Peyer's patch (tissue), 4 donors: ENCODE measurements at regions not wholly inside any gene's neighbourhood (a gene's known extent, or its start where the extent isn't known, plus 50 kb on each side); places are given as distances from the start of the nearest gene placed in this dataset.
"Not testable (repeated sequence)": the region's sequence is repeated elsewhere in the genome, so short reads cannot be mapped to it uniquely, and the experiment has no call there.

Experiments
- DNase-seq, 3 donors: peaks; one replicate each; pipeline ENCODE4 v3.0.0-alpha.2; 2017 to 2019
- H3K27ac ChIP-seq, 4 donors: fragments of 200-600 bp; sonication (generic); one replicate each; pipeline ENCODE4 v1.5.1; 2016 to 2019
- H3K27me3 ChIP-seq, 2 donors: fragments of 200-600 bp; sonication (generic); one replicate each; pipeline ENCODE4 v1.5.1; 2019
- H3K36me3 ChIP-seq, 3 donors: fragments of 200-600 bp; sonication (generic); one replicate each; pipeline ENCODE4 v1.5.1; 2016 to 2019
- H3K4me1 ChIP-seq, 4 donors: fragments of 200-600 bp; sonication (generic); one replicate each; pipeline ENCODE4 v1.5.1; 2016 to 2019
- H3K4me3 ChIP-seq, 4 donors: fragments of 200-600 bp; sonication (generic); 1 replicate in 3 of 4; 2 replicates in 1 of 4; pipeline ENCODE4 v1.5.1; 2016 to 2019; ENCODE audit warnings: mild to moderate bottlenecking in 1 of 4
- H3K9me3 ChIP-seq, 4 donors: fragments of 200-600 bp; sonication (generic); one replicate each; pipeline ENCODE4 v1.5.1; 2016 to 2019; ENCODE audit warnings: mild to moderate bottlenecking in 1 of 4
- POLR2A ChIP-seq, 2 donors: fragments of 450-650 bp; IDR thresholded peaks; one replicate each; pipeline ENCODE4 v1.5.1; 2017; ENCODE audit warnings: antibody characterized with exemption in 2 of 2, mild to moderate bottlenecking in 2 of 2, moderate library complexity in 2 of 2
- TF ChIP-seq, protein P1 (sequence below), 6 experiments: fragments of 450-650 bp in 4 of 6; fragments of 200-600 bp in 2 of 6; sonication (generic) in 1 of 6; IDR thresholded peaks; one replicate each; pipeline ENCODE4 v1.5.1; 2017 to 2019; ENCODE audit warnings: antibody characterized with exemption in 6 of 6, mild to moderate bottlenecking in 3 of 6, moderate library complexity in 1 of 6

DNA sequence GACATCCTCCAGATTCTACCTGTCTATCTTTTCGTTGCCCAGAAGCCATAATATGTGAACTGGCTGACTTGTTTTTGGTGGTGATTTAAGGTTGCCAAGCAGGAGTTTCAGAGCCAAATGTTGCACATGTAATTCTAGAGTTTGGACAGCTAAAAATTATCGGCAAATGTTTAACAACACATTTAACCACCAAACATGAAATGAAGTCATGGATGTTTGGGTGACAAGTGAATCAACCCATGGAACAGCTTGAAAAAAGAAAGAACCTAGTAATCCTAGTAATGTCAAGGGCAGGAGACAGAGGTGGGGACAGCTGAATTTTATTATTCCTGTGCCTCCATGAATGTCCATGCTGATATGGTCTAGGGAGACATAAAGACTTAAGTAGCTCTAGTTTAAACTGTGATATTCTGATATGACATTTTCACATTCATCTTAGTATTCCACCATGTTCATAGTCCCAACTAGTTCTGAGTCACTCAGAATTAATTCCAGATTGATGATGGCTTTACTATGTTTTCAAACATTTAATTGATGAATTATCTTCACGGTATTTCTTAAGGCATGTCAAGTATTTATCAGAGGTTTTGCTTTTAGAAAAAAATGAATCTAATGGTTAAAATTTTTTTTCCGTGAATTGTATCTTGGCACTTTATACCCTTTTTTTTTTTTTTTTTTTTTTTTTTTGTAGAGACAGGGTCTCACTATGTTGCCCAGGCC is 101.7 kb downstream of the SOCS6 start:
- H3K4me1 ChIP-seq: no peaks in the 10 kb centered on the region
- no peak overlapping the region for H3K4me3 ChIP-seq
- TF ChIP-seq POLR2A (IDR thresholded peaks at IDR 0.05): no peak
- TF ChIP-seq, protein P1, sequence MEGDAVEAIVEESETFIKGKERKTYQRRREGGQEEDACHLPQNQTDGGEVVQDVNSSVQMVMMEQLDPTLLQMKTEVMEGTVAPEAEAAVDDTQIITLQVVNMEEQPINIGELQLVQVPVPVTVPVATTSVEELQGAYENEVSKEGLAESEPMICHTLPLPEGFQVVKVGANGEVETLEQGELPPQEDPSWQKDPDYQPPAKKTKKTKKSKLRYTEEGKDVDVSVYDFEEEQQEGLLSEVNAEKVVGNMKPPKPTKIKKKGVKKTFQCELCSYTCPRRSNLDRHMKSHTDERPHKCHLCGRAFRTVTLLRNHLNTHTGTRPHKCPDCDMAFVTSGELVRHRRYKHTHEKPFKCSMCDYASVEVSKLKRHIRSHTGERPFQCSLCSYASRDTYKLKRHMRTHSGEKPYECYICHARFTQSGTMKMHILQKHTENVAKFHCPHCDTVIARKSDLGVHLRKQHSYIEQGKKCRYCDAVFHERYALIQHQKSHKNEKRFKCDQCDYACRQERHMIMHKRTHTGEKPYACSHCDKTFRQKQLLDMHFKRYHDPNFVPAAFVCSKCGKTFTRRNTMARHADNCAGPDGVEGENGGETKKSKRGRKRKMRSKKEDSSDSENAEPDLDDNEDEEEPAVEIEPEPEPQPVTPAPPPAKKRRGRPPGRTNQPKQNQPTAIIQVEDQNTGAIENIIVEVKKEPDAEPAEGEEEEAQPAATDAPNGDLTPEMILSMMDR (IDR thresholded peaks at IDR 0.05): no peak
- H3K9me3 ChIP-seq: no peaks in the 10 kb centered on the region
- no peak overlapping the region for H3K27ac ChIP-seq
- DNase-seq: no peak
- H3K27me3 ChIP-seq: no peaks in the 10 kb centered on the region
- no peaks in the 10 kb centered on the region for H3K36me3 ChIP-seq

GRCh38 chr18:70389036-70389435 is 100.2 kb downstream of the SOCS6 start:
- not testable (repeated sequence) for H3K36me3 ChIP-seq, H3K9me3 ChIP-seq, H3K27ac ChIP-seq, H3K27me3 ChIP-seq, H3K4me3 ChIP-seq, DNase-seq
- H3K4me1 ChIP-seq: peaks cover 0 to 12% (median 0%) of the 10 kb centered on the region in 4 donors

GRCh38 chr18:70387027-70387426 is 98.2 kb downstream of the SOCS6 start:
- DNase-seq: no peak
- H3K4me1 ChIP-seq: peaks cover 0 to 12% (median 0%) of the 10 kb centered on the region in 4 donors
- no peaks in the 10 kb centered on the region for H3K27me3 ChIP-seq
- TF ChIP-seq POLR2A (IDR thresholded peaks at IDR 0.05): no peak
- TF ChIP-seq, protein P1 (IDR thresholded peaks at IDR 0.05): no peak
- H3K9me3 ChIP-seq: no peaks in the 10 kb centered on the region
- no peak overlapping the region for H3K27ac ChIP-seq
- H3K36me3 ChIP-seq: no peaks in the 10 kb centered on the region
- H3K4me3 ChIP-seq: no peak overlapping the region

DNA sequence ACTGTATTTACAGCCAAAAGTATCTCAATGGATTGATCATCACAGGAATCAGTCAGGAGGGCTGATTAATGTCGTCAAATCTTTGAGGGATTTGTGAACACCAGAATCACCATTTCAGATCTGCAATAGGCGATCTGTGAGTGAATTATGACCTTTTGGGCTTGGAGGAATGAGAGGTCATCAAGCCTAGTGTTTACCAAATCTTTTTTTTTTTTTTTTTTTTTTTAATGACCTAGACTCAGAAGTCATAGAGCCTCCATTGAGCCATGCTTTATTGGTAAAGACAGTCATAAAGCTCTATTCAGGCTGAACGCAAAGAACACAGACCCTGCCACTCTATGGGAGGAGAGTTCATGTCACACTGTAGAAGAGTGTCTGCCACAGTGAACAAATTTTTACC is 97.7 kb downstream of the SOCS6 start:
- TF ChIP-seq, protein P1 (IDR thresholded peaks at IDR 0.05): no peak
- TF ChIP-seq POLR2A (IDR thresholded peaks at IDR 0.05): no peak
- DNase-seq: no peak
- H3K4me1 ChIP-seq: peaks cover 0 to 12% (median 0%) of the 10 kb centered on the region in 4 donors
- no peak overlapping the region for H3K4me3 ChIP-seq
- H3K27ac ChIP-seq: no peak overlapping the region
- H3K27me3 ChIP-seq: no peaks in the 10 kb centered on the region
- H3K36me3 ChIP-seq: no peaks in the 10 kb centered on the region
- H3K9me3 ChIP-seq: no peaks in the 10 kb centered on the region

DNA sequence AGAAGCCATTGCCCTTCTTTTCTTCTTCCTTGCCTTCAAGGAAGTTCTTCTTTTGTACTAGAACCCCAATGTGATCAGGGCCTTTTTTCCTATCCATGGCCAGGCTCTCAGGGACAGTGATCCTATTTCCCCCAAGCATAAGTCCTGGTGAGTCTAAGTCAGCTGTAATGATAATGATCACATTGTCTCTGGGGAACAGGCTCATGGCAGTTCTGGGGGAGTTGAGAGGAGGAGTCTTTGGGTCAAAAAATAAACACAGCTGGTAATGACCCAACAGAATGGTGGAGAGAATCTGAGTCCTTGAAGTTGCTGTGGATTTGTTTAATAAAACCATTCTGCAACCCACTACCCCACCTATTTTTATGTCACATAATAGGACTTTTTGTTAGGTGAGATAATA is 96.6 kb downstream of the SOCS6 start:
- Histone ChIP-seq H3K36me3 (no peaks in the 10 kb centered on the region), H3K27me3 (no peaks in the 10 kb centered on the region), H3K4me3 (no peak overlapping the region), H3K4me1 (peaks cover 0 to 12% (median 0%) of the 10 kb centered on the region in 4 donors), H3K27ac (no peak overlapping the region), H3K9me3 (no peaks in the 10 kb centered on the region)
- no peak for DNase-seq
- TF ChIP-seq, protein P1 (IDR thresholded peaks at IDR 0.05): no peak

GRCh38 chr18:70384181-70384790 is 95.4 kb downstream of the SOCS6 start:
- Histone ChIP-seq H3K4me3 (no peak overlapping the region), H3K4me1 (peaks cover 0 to 12% (median 0%) of the 10 kb centered on the region in 4 donors), H3K27me3 (no peaks in the 10 kb centered on the region), H3K27ac (peak overlapping the region in 2 of 4 donors; percentile 54 to 65), H3K36me3 (no peaks in the 10 kb centered on the region), H3K9me3 (no peaks in the 10 kb centered on the region)
- DNase-seq: peak in 1 of 3 donors; percentile 82
- TF ChIP-seq, protein P1 (IDR thresholded peaks at IDR 0.05): no peak
- no peak for TF ChIP-seq POLR2A (IDR thresholded peaks at IDR 0.05)
